ENCODE measurements at regions not wholly inside any gene's neighbourhood (a gene's known extent, or its start where the extent isn't known, plus 50 kb on each side); places are given as distances from the start of the nearest gene placed in this dataset.

DNA sequence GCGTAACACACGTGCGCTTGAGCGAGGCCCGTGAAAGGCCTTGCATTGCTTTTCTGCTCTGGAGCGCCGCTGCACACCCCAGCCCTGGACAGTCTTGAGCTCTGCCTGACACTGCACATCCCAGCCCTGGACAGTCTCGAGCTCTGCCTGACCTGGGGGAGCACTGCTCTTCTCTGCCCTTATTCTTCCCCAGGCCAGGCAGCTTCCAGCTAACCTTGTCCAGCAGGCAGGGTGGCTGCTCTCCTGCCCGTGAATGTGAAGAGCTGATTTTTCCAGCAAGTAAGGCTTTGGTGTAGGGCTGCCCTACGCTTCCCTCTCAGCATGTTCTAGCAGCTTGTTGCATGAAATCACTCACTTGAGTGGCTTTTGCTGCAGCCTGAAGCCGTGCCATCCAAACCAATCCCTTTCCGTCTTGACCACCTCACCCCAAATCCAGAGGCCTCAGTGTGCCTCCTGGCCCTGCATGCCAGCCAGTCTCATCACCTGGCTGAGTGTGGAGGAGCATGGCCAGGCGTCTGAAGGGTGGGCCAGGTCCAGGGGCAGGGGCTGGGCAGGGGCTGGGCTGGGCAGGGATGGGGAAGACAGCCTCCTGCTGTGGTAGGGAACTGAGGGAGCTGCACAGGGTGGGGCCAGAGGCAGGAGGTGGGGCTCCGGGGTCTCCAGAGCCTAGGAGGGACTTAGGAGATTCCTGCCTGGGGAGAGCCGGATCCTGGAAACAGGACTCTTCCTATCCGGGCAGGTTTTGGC is 89.5 kb upstream of the B3GAT1 start:
- H3K9me3 ChIP-seq (ENCODE audit: insufficient read depth, low read depth, low read length): peaks cover 11% of the 10 kb centered on the region; the same call in 1 of the 2 replicates
- H3K9me2 ChIP-seq (replicated peaks; ENCODE audit: low read depth, low read length): no peaks in the 10 kb centered on the region
- no peak overlapping the region for H3K4me2 ChIP-seq (ENCODE audit: low read depth, low read length, poor library complexity, severe bottlenecking)
- no peaks in the 10 kb centered on the region for H4K20me1 ChIP-seq (ENCODE audit: insufficient read depth, low read length, poor library complexity, severe bottlenecking)
- no peaks in the 10 kb centered on the region for H3K36me3 ChIP-seq (ENCODE audit: insufficient read depth, low read length)
- no peak for TF ChIP-seq EZH2phosphoT487 (IDR thresholded peaks at IDR 0.05; ENCODE audit: borderline replicate concordance)
- TF ChIP-seq, protein P1, sequence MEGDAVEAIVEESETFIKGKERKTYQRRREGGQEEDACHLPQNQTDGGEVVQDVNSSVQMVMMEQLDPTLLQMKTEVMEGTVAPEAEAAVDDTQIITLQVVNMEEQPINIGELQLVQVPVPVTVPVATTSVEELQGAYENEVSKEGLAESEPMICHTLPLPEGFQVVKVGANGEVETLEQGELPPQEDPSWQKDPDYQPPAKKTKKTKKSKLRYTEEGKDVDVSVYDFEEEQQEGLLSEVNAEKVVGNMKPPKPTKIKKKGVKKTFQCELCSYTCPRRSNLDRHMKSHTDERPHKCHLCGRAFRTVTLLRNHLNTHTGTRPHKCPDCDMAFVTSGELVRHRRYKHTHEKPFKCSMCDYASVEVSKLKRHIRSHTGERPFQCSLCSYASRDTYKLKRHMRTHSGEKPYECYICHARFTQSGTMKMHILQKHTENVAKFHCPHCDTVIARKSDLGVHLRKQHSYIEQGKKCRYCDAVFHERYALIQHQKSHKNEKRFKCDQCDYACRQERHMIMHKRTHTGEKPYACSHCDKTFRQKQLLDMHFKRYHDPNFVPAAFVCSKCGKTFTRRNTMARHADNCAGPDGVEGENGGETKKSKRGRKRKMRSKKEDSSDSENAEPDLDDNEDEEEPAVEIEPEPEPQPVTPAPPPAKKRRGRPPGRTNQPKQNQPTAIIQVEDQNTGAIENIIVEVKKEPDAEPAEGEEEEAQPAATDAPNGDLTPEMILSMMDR (conservative IDR thresholded peaks at IDR 0.05; ENCODE audit: low read length): no peak
- no peaks in the 10 kb centered on the region for H3K27me3 ChIP-seq (ENCODE audit: insufficient read depth, low read length, poor library complexity, severe bottlenecking)
- H3K79me2 ChIP-seq (ENCODE audit: insufficient read depth, low read length): no peaks in the 10 kb centered on the region
- H3K9ac ChIP-seq (ENCODE audit: low read depth, low read length, poor library complexity, severe bottlenecking): no peak overlapping the region
- no peak overlapping the region for H3K4me3 ChIP-seq (ENCODE audit: low read length, poor library complexity, severe bottlenecking)
- no peaks in the 10 kb centered on the region for H3K4me1 ChIP-seq (ENCODE audit: insufficient read depth, low read length, poor library complexity, severe bottlenecking)
- H2AFZ ChIP-seq (ENCODE audit: low read length): no peak overlapping the region
- no peaks in the 10 kb centered on the region for H3F3A ChIP-seq (ENCODE audit: low read depth)

DNA sequence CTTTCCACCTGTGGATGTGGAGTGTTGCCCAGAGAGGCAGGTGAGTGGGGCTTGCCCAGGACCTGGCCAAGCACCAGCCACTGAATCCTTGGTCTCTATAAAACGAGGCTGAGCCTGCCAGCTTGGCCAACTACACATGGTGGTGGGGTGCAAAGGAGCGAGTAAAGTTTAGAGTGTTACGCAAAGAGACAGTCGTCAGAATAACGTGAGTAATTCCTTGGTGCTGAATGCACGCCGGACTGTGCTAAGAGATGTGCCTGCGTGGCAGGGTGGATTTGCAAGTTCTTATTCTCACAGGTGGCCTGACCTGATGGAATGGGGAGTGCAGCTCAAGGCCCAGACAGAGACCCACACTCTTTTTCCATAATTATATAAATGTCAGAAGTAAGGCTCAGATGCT is 88.6 kb upstream of the B3GAT1 start:
- H3K4me2 ChIP-seq (ENCODE audit: low read depth, low read length, poor library complexity, severe bottlenecking): no peak overlapping the region
- TF ChIP-seq, protein P1 (conservative IDR thresholded peaks at IDR 0.05; ENCODE audit: low read length): no peak
- no peak for TF ChIP-seq EZH2phosphoT487 (IDR thresholded peaks at IDR 0.05; ENCODE audit: borderline replicate concordance)
- H3K4me1 ChIP-seq (ENCODE audit: insufficient read depth, low read length, poor library complexity, severe bottlenecking): no peaks in the 10 kb centered on the region
- H3K79me2 ChIP-seq (ENCODE audit: insufficient read depth, low read length): no peaks in the 10 kb centered on the region
- H3K9me2 ChIP-seq (replicated peaks; ENCODE audit: low read depth, low read length): no peaks in the 10 kb centered on the region
- no peaks in the 10 kb centered on the region for H4K20me1 ChIP-seq (ENCODE audit: insufficient read depth, low read length, poor library complexity, severe bottlenecking)
- H3K36me3 ChIP-seq (ENCODE audit: insufficient read depth, low read length): no peaks in the 10 kb centered on the region
- no peaks in the 10 kb centered on the region for H3K27me3 ChIP-seq (ENCODE audit: insufficient read depth, low read length, poor library complexity, severe bottlenecking)
- no peaks in the 10 kb centered on the region for H3F3A ChIP-seq (ENCODE audit: low read depth)
- peaks cover 11% of the 10 kb centered on the region; the same call in 1 of the 2 replicates for H3K9me3 ChIP-seq (ENCODE audit: insufficient read depth, low read depth, low read length)
- no peak overlapping the region for H3K4me3 ChIP-seq (ENCODE audit: low read length, poor library complexity, severe bottlenecking)
- no peak overlapping the region for H3K9ac ChIP-seq (ENCODE audit: low read depth, low read length, poor library complexity, severe bottlenecking)
- no peak overlapping the region for H2AFZ ChIP-seq (ENCODE audit: low read length)

DNA sequence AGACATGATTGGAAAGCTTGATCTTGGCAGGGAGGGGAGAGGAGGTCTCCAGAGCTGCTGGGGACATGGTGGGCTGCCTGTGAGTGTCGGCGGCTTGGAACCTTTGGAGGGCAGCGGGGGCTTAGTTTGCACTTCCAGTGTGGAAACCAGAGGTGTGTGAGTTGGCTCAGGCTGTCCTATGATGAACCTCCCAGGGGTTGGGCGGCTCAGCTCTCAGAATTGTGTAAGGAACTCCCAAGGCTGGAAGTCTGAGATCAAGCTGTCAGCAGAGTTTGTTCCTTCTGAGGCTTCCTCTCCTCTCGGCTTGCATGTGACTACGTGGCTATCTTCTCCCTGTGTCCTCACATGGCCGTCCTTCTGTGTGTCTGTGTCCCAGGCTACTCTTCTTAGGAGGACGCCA is 87.9 kb upstream of the B3GAT1 start:
- Histone ChIP-seq H3K36me3 (ENCODE audit: insufficient read depth, low read length) (no peaks in the 10 kb centered on the region), H3K4me3 (ENCODE audit: low read length, poor library complexity, severe bottlenecking) (no peak overlapping the region), H3K9me2 (replicated peaks; ENCODE audit: low read depth, low read length) (no peaks in the 10 kb centered on the region), H3K9me3 (ENCODE audit: insufficient read depth, low read depth, low read length) (peaks cover 11% of the 10 kb centered on the region; the same call in 1 of the 2 replicates), H3K27me3 (ENCODE audit: insufficient read depth, low read length, poor library complexity, severe bottlenecking) (no peaks in the 10 kb centered on the region), H2AFZ (ENCODE audit: low read length) (no peak overlapping the region), H3K79me2 (ENCODE audit: insufficient read depth, low read length) (no peaks in the 10 kb centered on the region), H3K4me1 (ENCODE audit: insufficient read depth, low read length, poor library complexity, severe bottlenecking) (no peaks in the 10 kb centered on the region), H4K20me1 (ENCODE audit: insufficient read depth, low read length, poor library complexity, severe bottlenecking) (no peaks in the 10 kb centered on the region), H3K9ac (ENCODE audit: low read depth, low read length, poor library complexity, severe bottlenecking) (no peak overlapping the region), H3F3A (ENCODE audit: low read depth) (no peaks in the 10 kb centered on the region), H3K4me2 (ENCODE audit: low read depth, low read length, poor library complexity, severe bottlenecking) (no peak overlapping the region)
- TF ChIP-seq EZH2phosphoT487 (IDR thresholded peaks at IDR 0.05; ENCODE audit: borderline replicate concordance): no peak
- TF ChIP-seq, protein P1 (conservative IDR thresholded peaks at IDR 0.05; ENCODE audit: low read length): no peak

Measured in Loucy (cell line).